IPS-15b (cell line): ENCODE measurements at regions not wholly inside any gene's neighbourhood (a gene's known extent, or its start where the extent isn't known, plus 50 kb on each side); places are given as distances from the start of the nearest gene placed in this dataset.

Experiments used
- H3K27me3 ChIP-seq: one replicate; pipeline ENCODE4 v1.6.1; 2013; ENCODE audit warnings: low read length; ENCODE audit not compliant: control insufficient read depth, insufficient read depth
- H3K36me3 ChIP-seq: one replicate; pipeline ENCODE4 v1.6.1; 2013; ENCODE audit warnings: low read length; ENCODE audit not compliant: control insufficient read depth, insufficient read depth
- H3K4me1 ChIP-seq: one replicate; pipeline ENCODE4 v1.6.1; 2013; ENCODE audit warnings: mild to moderate bottlenecking, low read length; ENCODE audit not compliant: control insufficient read depth, insufficient read depth
- H3K4me3 ChIP-seq: one replicate; pipeline ENCODE4 v1.5.1; 2013; ENCODE audit warnings: low read depth, low read length
- H3K9ac ChIP-seq: one replicate; pipeline ENCODE4 v1.6.1; 2013; ENCODE audit warnings: low read depth, mild to moderate bottlenecking, low read length
- H3K9me3 ChIP-seq: one replicate; pipeline ENCODE4 v1.6.1; 2013; ENCODE audit warnings: mild to moderate bottlenecking, low read length; ENCODE audit not compliant: control insufficient read depth, insufficient read depth

- no peaks in the 10 kb centered on the region for H3K4me1 ChIP-seq
- no peaks in the 10 kb centered on the region for H3K27me3 ChIP-seq
- no peaks in the 10 kb centered on the region for H3K36me3 ChIP-seq
- H3K4me3 ChIP-seq, result no peak overlapping the region
- no peak overlapping the region for H3K9ac ChIP-seq
- peaks cover 11% of the 10 kb centered on the region for H3K9me3 ChIP-seq
These were observed 567.9 kb downstream of the TAF11L14 start for GRCh38 chr5:18202164-18202563.

GRCh38 chr5:18203296-18203695 is 569.0 kb downstream of the TAF11L14 start:
- Histone ChIP-seq H3K9me3 (peaks cover 3% of the 10 kb centered on the region), H3K4me3 (no peak overlapping the region), H3K9ac (no peak overlapping the region), H3K4me1 (no peaks in the 10 kb centered on the region), H3K36me3 (no peaks in the 10 kb centered on the region), H3K27me3 (no peaks in the 10 kb centered on the region)

DNA sequence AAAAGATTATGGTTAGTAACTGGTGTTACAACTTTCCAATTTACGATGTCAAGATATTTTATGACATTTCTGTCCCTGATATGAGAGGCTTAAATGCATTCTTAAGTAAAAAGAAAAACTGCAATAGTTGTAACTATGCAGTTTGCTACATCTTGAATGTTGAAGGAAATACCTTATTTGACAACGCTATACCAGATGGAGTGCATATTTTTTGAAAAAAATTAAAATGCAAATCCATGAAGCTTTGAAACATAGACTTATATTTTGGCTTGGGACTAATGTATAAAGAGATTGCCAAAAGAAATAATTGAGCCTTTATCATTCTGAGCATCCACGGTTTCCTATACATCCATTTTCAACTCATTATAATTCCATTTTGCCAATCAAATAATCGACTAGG is 579.4 kb downstream of the TAF11L14 start:
- no peaks in the 10 kb centered on the region for H3K9me3 ChIP-seq
- no peaks in the 10 kb centered on the region for H3K4me1 ChIP-seq
- H3K4me3 ChIP-seq, result no peak overlapping the region
- no peak overlapping the region for H3K9ac ChIP-seq
- H3K27me3 ChIP-seq, result no peaks in the 10 kb centered on the region
- no peaks in the 10 kb centered on the region for H3K36me3 ChIP-seq

GRCh38 chr5:18216016-18216415 is 581.8 kb downstream of the TAF11L14 start:
- no peaks in the 10 kb centered on the region for H3K36me3 ChIP-seq
- no peaks in the 10 kb centered on the region for H3K9me3 ChIP-seq
- no peaks in the 10 kb centered on the region for H3K4me1 ChIP-seq
- H3K9ac ChIP-seq, result no peak overlapping the region
- H3K27me3 ChIP-seq, result no peaks in the 10 kb centered on the region
- no peak overlapping the region for H3K4me3 ChIP-seq

DNA sequence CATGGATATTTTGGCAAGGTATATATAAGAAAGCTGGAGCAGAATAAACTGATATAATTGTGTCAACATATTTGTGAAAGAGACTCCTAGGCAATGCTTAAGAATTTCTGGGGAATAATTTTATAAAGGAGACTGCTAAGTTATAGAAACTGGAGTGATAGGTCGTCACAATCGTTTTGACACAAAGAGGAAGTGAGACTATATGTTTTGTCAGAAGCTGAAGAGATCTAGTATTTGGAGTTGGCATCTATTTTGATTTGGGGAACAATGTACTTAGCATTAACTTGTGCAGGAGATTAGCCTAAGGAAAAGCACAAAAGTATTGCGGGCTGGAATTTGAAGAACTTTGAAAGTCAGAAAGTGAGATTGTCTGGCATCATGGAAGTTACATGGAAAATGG is 582.5 kb downstream of the TAF11L14 start:
- H3K36me3 ChIP-seq, result no peaks in the 10 kb centered on the region
- H3K9ac ChIP-seq, result no peak overlapping the region
- H3K4me1 ChIP-seq, result no peaks in the 10 kb centered on the region
- no peaks in the 10 kb centered on the region for H3K27me3 ChIP-seq
- H3K9me3 ChIP-seq, result no peaks in the 10 kb centered on the region
- no peak overlapping the region for H3K4me3 ChIP-seq

DNA sequence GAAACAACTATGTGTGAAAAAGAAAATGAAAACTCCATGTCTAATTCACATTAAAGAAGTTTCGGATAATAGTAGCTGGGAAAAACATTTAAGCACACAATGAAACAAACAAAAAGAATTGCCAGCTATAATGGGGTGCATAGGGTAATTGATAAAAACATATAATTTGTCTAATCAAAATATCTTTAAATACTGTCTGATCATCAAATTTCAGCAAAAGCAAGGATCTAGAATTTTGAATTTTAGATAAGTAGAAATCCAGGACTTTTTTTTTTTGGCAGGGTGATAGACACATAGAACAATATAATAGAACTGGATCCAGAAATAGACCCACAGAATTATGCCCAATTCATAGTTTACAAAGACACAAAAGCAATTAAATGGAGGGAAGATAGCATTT is 585.0 kb downstream of the TAF11L14 start:
- Histone ChIP-seq H3K36me3 (no peaks in the 10 kb centered on the region), H3K9ac (no peak overlapping the region), H3K9me3 (no peaks in the 10 kb centered on the region), H3K4me3 (no peak overlapping the region), H3K4me1 (no peaks in the 10 kb centered on the region), H3K27me3 (no peaks in the 10 kb centered on the region)

DNA sequence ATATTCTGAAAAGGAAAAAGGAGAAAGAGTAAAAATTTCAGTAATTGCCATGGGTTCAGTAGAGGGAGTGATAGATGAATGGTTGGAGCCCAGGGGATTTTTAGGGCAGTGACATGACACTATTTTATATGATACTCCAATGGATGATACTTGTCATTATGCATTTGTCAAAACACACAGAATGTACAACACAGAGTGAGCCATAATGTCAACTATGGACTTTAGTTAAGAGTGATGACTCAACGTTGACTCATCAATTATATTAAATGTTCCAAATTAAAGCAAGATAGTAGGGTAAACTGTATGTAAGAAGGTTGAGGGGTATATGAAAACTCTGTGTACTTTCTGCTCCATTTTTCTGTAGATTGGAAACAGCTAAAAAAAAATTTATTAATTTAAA is 586.4 kb downstream of the TAF11L14 start:
- H3K4me1 ChIP-seq, result no peaks in the 10 kb centered on the region

DNA sequence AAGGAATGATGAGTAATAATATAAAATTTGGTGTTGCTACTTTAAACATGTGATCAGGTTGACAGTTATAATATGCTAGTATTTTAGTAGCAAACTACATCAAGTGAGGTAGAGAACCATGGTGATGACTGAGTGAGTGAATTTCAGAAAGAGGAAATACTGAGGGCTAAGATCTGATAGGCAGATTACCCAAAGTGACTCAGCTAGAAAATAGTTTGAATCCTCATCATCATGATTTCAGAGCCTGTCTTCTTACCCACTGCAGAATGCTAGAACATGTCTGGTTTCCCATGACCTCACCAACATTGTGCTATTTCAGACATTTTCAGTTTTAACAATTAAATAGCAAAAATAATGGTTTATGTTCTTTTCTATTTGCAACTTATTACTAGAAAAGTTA is 602.1 kb downstream of the TAF11L14 start:
- Histone ChIP-seq H3K9me3 (no peaks in the 10 kb centered on the region), H3K9ac (no peak overlapping the region), H3K27me3 (no peaks in the 10 kb centered on the region), H3K36me3 (no peaks in the 10 kb centered on the region), H3K4me1 (no peaks in the 10 kb centered on the region), H3K4me3 (no peak overlapping the region)

More for the DNA sequence above, 586.4 kb downstream of the TAF11L14 start:
- no peaks in the 10 kb centered on the region for H3K36me3 ChIP-seq
- no peak overlapping the region for H3K9ac ChIP-seq
- H3K4me3 ChIP-seq, result no peak overlapping the region
- no peaks in the 10 kb centered on the region for H3K27me3 ChIP-seq
- no peaks in the 10 kb centered on the region for H3K9me3 ChIP-seq

GRCh38 chr5:18238321-18238720 is 604.1 kb downstream of the TAF11L14 start:
- no peaks in the 10 kb centered on the region for H3K27me3 ChIP-seq
- no peaks in the 10 kb centered on the region for H3K36me3 ChIP-seq
- H3K4me1 ChIP-seq, result no peaks in the 10 kb centered on the region
- H3K9ac ChIP-seq, result no peak overlapping the region
- H3K4me3 ChIP-seq, result no peak overlapping the region
- no peaks in the 10 kb centered on the region for H3K9me3 ChIP-seq

GRCh38 chr5:18240971-18241370 is 606.7 kb downstream of the TAF11L14 start:
- H3K27me3 ChIP-seq, result no peaks in the 10 kb centered on the region
- no peaks in the 10 kb centered on the region for H3K9me3 ChIP-seq
- H3K4me1 ChIP-seq, result no peaks in the 10 kb centered on the region
- no peak overlapping the region for H3K4me3 ChIP-seq
- H3K9ac ChIP-seq, result no peak overlapping the region
- H3K36me3 ChIP-seq, result no peaks in the 10 kb centered on the region

DNA sequence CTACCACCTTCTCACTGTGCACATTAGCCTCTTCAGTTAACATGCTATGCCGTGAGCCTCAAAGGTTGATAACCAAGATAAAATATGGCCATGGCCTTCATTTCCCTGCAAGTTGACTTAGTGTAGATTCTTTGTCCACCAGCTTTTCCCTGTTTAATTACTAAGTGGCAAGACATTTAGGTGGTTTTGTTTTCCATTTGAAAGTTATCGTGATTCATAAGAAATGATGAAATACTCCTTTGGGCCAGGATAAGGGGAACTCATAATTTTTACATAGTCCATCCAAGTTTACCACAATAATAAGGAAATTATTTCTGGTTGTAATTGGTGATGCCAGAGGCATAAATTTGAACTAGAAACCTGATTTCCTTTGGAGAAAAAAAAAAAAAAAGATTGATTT is 609.6 kb downstream of the TAF11L14 start:
- Histone ChIP-seq H3K27me3 (no peaks in the 10 kb centered on the region), H3K36me3 (no peaks in the 10 kb centered on the region), H3K4me1 (no peaks in the 10 kb centered on the region), H3K4me3 (no peak overlapping the region), H3K9me3 (no peaks in the 10 kb centered on the region), H3K9ac (no peak overlapping the region)

- Histone ChIP-seq H3K27me3 (no peaks in the 10 kb centered on the region), H3K9me3 (no peaks in the 10 kb centered on the region), H3K4me3 (no peak overlapping the region), H3K4me1 (no peaks in the 10 kb centered on the region), H3K9ac (no peak overlapping the region), H3K36me3 (no peaks in the 10 kb centered on the region)
These were observed 610.0 kb downstream of the TAF11L14 start for GRCh38 chr5:18244309-18244708.

DNA sequence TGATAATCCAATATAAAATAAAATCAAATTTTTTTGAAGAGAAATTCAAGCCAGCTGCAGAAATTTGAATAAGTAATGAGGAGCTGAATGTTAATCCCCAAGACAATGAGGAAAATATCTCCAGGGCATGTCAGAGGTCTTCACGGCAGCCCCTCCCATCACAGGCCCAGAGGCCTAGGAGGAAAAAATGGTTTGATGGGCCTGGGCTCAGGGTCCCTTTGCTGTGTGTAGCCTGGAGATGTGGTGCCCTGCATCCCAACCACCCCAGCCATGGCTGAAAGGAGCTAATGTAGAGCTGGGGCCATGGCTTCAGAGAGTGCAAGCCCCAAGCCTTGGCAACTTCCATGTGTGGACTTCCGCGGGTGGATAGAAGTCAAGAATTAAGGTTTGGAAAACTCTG is 618.3 kb downstream of the TAF11L14 start:
- Histone ChIP-seq H3K9me3 (peaks cover 12% of the 10 kb centered on the region), H3K4me3 (no peak overlapping the region), H3K4me1 (no peaks in the 10 kb centered on the region), H3K9ac (no peak overlapping the region), H3K27me3 (no peaks in the 10 kb centered on the region), H3K36me3 (no peaks in the 10 kb centered on the region)
